Keratinocyte (primary cell): ENCODE measurements at regions not wholly inside any gene's neighbourhood (a gene's known extent, or its start where the extent isn't known, plus 50 kb on each side); places are given as distances from the start of the nearest gene placed in this dataset.
"Not testable (repeated sequence)": the region's sequence is repeated elsewhere in the genome, so short reads cannot be mapped to it uniquely, and the experiment has no call there.

Experiments used
- DNase-seq: peaks from one replicate; pipeline ENCODE4 v3.0.0-alpha.2; 2011; ENCODE audit warnings: low read depth, missing footprints, low spot score
- FAIRE-seq: peaks from 2 replicates; lab custom pipeline; 2011; peaks lifted over from hg19 to GRCh38; lab: Jason Lieb, UNC
- H2AFZ ChIP-seq: 2 replicates; pipeline ENCODE4 v1.6.0; 2012; ENCODE audit warnings: low read length, control low read depth, inconsistent platforms; ENCODE audit not compliant: control insufficient read depth
- H3K27ac ChIP-seq: 2 replicates; pipeline ENCODE4 v1.5.1; 2011; ENCODE audit warnings: low read length; ENCODE audit not compliant: control insufficient read depth, insufficient read depth
- H3K27me3 ChIP-seq: 3 replicates; pipeline ENCODE4 v1.6.0; 2011; ENCODE audit warnings: low read length; ENCODE audit not compliant: control insufficient read depth, insufficient read depth; ENCODE audit errors: extremely low read depth
- H3K36me3 ChIP-seq, 2 experiments: 2 replicates in 1 of 2; 3 replicates in 1 of 2; pipeline ENCODE4 v1.5.1; 2011; ENCODE audit warnings: low read length in 2 of 2, mild to moderate bottlenecking in 1 of 2; ENCODE audit not compliant: control insufficient read depth in 2 of 2, insufficient read depth in 2 of 2; ENCODE audit errors: extremely low read depth in 1 of 2
- H3K4me1 ChIP-seq: 3 replicates; pipeline ENCODE4 v1.5.1; 2011; ENCODE audit warnings: low read length; ENCODE audit not compliant: control insufficient read depth, insufficient read depth; ENCODE audit errors: extremely low read depth
- H3K4me2 ChIP-seq: 3 replicates; pipeline ENCODE4 v1.6.0; 2011; ENCODE audit warnings: low read depth, low read length; ENCODE audit not compliant: control insufficient read depth, insufficient read depth; ENCODE audit errors: extremely low read depth
- H3K4me3 ChIP-seq, 3 experiments: fragments of 200-600 bp in 1 of 3; sonication (generic) in 1 of 3; 2 replicates in 2 of 3; 3 replicates in 1 of 3; pipeline ENCODE4 v1.5.1; 2011 to 2016; ENCODE audit warnings: low read length in 3 of 3, mild to moderate bottlenecking in 3 of 3, control low read depth in 2 of 3, inconsistent platforms in 1 of 3, low read depth in 1 of 3, mixed read lengths in 1 of 3, mixed run types in 1 of 3, moderate library complexity in 1 of 3; ENCODE audit not compliant: control insufficient read depth in 2 of 3, insufficient read depth in 2 of 3; ENCODE audit errors: extremely low read depth in 1 of 3
- H3K79me2 ChIP-seq: 2 replicates; pipeline ENCODE4 v1.6.0; 2012; ENCODE audit warnings: low read length; ENCODE audit not compliant: control insufficient read depth, insufficient read depth
- H3K9ac ChIP-seq: 3 replicates; pipeline ENCODE4 v1.6.0; 2011; ENCODE audit warnings: low read length; ENCODE audit not compliant: control insufficient read depth, insufficient read depth; ENCODE audit errors: extremely low read depth
- H3K9me1 ChIP-seq: 3 replicates; pipeline ENCODE4 v1.6.0; 2011; ENCODE audit warnings: low read length; ENCODE audit not compliant: control insufficient read depth, insufficient read depth; ENCODE audit errors: extremely low read depth
- H3K9me3 ChIP-seq: 2 replicates; pipeline ENCODE4 v1.5.1; 2012; ENCODE audit warnings: low read depth, low read length; ENCODE audit not compliant: control insufficient read depth
- H4K20me1 ChIP-seq: 3 replicates; pipeline ENCODE4 v1.6.0; 2011; ENCODE audit warnings: low read length; ENCODE audit not compliant: control insufficient read depth, insufficient read depth; ENCODE audit errors: extremely low read depth
- EZH2 ChIP-seq: IDR thresholded peaks from one replicate; pipeline ENCODE4 v1.6.1; 2012; ENCODE audit warnings: inconsistent platforms, mild to moderate bottlenecking, low read length, moderate library complexity
- dilution Hi-C: fragments of 300-500 bp; cut with MboI; formaldehyde crosslinking; loops from one replicate; pipeline ENCODE4 v1.7.0; 2020; ENCODE audit warnings: low sequenced_read_pairs; ENCODE audit not compliant: extremely low pct_ligation_motif_present
- TF ChIP-seq, protein P1 (sequence below), 3 experiments: IDR thresholded peaks in 1 of 3; conservative IDR thresholded peaks in 1 of 3; optimal IDR thresholded peaks in 1 of 3; 2 replicates in 2 of 3; 3 replicates in 1 of 3; pipeline versions ENCODE3 to v1.5.1; 2011; ENCODE audit warnings: low read length in 3 of 3, mild to moderate bottlenecking in 3 of 3, moderate library complexity in 2 of 3, control low read depth in 1 of 3, inconsistent platforms in 1 of 3; ENCODE audit not compliant: insufficient read depth in 2 of 3; ENCODE audit errors: extremely low read depth in 1 of 3

DNA sequence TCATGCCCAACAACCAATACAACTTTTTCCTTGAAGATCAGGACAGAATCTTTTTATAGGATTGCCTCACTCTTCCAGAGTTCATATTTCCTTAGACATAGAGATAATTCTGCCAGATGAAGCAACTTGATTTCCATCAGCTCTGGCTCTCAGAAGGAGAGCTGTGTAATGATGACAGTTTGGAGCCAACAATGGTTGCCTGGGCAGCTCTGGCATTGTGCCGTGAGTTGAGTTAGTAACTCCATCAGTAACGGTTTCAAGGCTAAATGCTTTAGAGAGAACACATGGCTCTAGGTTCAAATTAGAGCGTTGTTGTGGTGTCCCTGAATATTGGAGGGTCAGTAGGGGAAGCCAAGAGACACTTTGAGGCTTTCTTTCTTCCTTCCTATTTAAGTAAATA lies 501.7 kb upstream of the SEL1L start:
- Histone ChIP-seq H3K9me3 (no peaks in the 10 kb centered on the region), H3K36me3 (no peaks in the 10 kb centered on the region), H3K27me3 (no peaks in the 10 kb centered on the region), H3K9me1 (no peaks in the 10 kb centered on the region), H3K4me2 (no peak overlapping the region), H3K4me3 (no peak overlapping the region), H3K4me1 (no peaks in the 10 kb centered on the region), H2AFZ (no peak overlapping the region), H3K27ac (no peak overlapping the region), H4K20me1 (no peaks in the 10 kb centered on the region), H3K79me2 (no peaks in the 10 kb centered on the region), H3K9ac (no peak overlapping the region)
- no peak for DNase-seq
- dilution Hi-C loops, result no loop called here
- no peak for FAIRE-seq
- TF ChIP-seq, protein P1, sequence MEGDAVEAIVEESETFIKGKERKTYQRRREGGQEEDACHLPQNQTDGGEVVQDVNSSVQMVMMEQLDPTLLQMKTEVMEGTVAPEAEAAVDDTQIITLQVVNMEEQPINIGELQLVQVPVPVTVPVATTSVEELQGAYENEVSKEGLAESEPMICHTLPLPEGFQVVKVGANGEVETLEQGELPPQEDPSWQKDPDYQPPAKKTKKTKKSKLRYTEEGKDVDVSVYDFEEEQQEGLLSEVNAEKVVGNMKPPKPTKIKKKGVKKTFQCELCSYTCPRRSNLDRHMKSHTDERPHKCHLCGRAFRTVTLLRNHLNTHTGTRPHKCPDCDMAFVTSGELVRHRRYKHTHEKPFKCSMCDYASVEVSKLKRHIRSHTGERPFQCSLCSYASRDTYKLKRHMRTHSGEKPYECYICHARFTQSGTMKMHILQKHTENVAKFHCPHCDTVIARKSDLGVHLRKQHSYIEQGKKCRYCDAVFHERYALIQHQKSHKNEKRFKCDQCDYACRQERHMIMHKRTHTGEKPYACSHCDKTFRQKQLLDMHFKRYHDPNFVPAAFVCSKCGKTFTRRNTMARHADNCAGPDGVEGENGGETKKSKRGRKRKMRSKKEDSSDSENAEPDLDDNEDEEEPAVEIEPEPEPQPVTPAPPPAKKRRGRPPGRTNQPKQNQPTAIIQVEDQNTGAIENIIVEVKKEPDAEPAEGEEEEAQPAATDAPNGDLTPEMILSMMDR (optimal IDR thresholded peaks at IDR 0.05 in 1 of 3, IDR thresholded peaks at IDR 0.05 in 1 of 3, conservative IDR thresholded peaks at IDR 0.05 in 1 of 3; ENCODE audit: extremely low read depth in 1 of 3, insufficient read depth in 2 of 3, low read length in 3 of 3), result no peak
- no peak for TF ChIP-seq EZH2

DNA sequence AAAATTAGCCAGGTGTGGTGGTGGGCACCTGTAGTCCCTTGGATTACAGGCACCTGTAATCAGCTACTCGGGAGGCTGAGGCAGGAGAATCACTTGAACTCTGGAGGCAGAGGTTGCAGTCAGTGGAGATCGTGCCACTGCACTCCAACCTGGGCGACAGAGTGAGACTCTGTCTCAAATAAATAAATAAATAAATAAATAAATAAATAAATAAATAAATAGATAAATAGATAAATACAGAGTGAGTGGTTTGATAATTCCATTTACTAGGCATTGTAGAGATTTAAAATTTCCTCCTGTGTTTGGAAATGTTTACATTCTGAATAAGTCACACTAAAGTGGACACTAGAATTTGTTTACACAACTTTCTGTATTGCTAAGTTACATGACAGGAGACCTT lies 504.4 kb upstream of the SEL1L start:
- H3K9ac ChIP-seq, H3K4me3 ChIP-seq: not testable (repeated sequence)

DNA sequence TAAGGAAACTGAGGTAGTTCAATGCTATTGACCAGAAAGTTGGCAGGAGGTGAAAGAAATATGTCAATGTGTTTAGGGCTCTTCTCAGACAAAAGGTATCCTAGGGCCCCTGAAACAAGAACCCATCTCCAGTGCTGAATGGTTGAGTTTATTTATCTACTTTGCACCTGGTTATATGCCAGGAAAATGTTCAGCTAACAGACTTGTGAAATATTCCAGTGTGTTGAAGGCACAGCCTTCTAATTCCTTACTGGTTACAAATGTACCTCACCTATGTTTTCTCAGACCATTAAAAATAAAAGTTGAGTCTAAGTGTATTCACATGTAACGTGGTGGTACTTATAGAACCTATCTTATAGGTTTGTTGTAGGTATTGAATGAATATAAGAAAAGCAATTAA lies 511.7 kb upstream of the SEL1L start:
- H3K4me3 ChIP-seq, result no peak overlapping the region
- no peak for TF ChIP-seq EZH2
- TF ChIP-seq, protein P1 (optimal IDR thresholded peaks at IDR 0.05 in 1 of 3, IDR thresholded peaks at IDR 0.05 in 1 of 3, conservative IDR thresholded peaks at IDR 0.05 in 1 of 3; ENCODE audit: extremely low read depth in 1 of 3, insufficient read depth in 2 of 3, low read length in 3 of 3), result no peak
- H3K36me3 ChIP-seq, result no peaks in the 10 kb centered on the region
- no peak overlapping the region for H3K9ac ChIP-seq
- FAIRE-seq (no peak), DNase-seq (no peak)
- no peaks in the 10 kb centered on the region for H4K20me1 ChIP-seq
- H3K9me1 ChIP-seq, result no peaks in the 10 kb centered on the region
- no peak overlapping the region for H3K4me2 ChIP-seq
- no peak overlapping the region for H3K27ac ChIP-seq
- H3K27me3 ChIP-seq, result no peaks in the 10 kb centered on the region
- H3K79me2 ChIP-seq, result no peaks in the 10 kb centered on the region
- H3K4me1 ChIP-seq, result no peaks in the 10 kb centered on the region
- H3K9me3 ChIP-seq, result no peaks in the 10 kb centered on the region
- dilution Hi-C loops, result no loop called here
- H2AFZ ChIP-seq, result no peak overlapping the region

More for the DNA sequence above, 504.4 kb upstream of the SEL1L start:
- DNase-seq, H2AFZ ChIP-seq, H3K36me3 ChIP-seq, H3K4me1 ChIP-seq, H3K27ac ChIP-seq, H3K9me3 ChIP-seq, H3K4me2 ChIP-seq, H3K9me1 ChIP-seq, H4K20me1 ChIP-seq, dilution Hi-C loops, FAIRE-seq, H3K27me3 ChIP-seq, H3K79me2 ChIP-seq: not testable (repeated sequence)
